CD14-positive monocyte (primary cell): ENCODE measurements at regions not wholly inside any gene's neighbourhood (a gene's known extent, or its start where the extent isn't known, plus 50 kb on each side); places are given as distances from the start of the nearest gene placed in this dataset.

Experiments used
- DNase-seq, 3 donors: peaks; one replicate each; pipeline ENCODE4 v3.0.0-alpha.2; 2011 to 2022
- H2AFZ ChIP-seq: 2 replicates; pipeline ENCODE4 v1.6.0; 2012; ENCODE audit warnings: mild to moderate bottlenecking, low read depth, low read length, inconsistent platforms; ENCODE audit not compliant: insufficient read depth, poor library complexity, severe bottlenecking
- H3K27ac ChIP-seq, 2 donors: 1 replicate in 1 of 2; 2 replicates in 1 of 2; pipeline ENCODE4 v1.5.1; 2012 to 2013; ENCODE audit warnings: low read length in 2 of 2, control low read depth in 1 of 2, inconsistent platforms in 1 of 2, low read depth in 1 of 2, mild to moderate bottlenecking in 1 of 2
- H3K27me3 ChIP-seq, 2 donors: one replicate each; pipeline versions ENCODE4 v1.6.0 to v1.6.1; 2011 to 2013; ENCODE audit warnings: low read length in 2 of 2; ENCODE audit not compliant: control insufficient read depth in 2 of 2, insufficient read depth in 2 of 2
- H3K36me3 ChIP-seq, 2 donors: replicated peaks in 1 of 2; 1 replicate in 1 of 2; 2 replicates in 1 of 2; pipeline versions ENCODE4 v1.5.1 to v1.6.1; 2012 to 2013; ENCODE audit warnings: low read length in 2 of 2, control low read depth in 1 of 2, inconsistent platforms in 1 of 2, mild to moderate bottlenecking in 1 of 2; ENCODE audit not compliant: insufficient read depth in 2 of 2, control insufficient read depth in 1 of 2
- H3K4me1 ChIP-seq, 2 donors: 1 replicate in 1 of 2; 2 replicates in 1 of 2; pipeline versions ENCODE4 v1.5.1 to v1.6.1; 2012 to 2013; ENCODE audit warnings: low read length in 2 of 2, control low read depth in 1 of 2, inconsistent platforms in 1 of 2, mild to moderate bottlenecking in 1 of 2, moderate library complexity in 1 of 2; ENCODE audit not compliant: insufficient read depth in 2 of 2, control insufficient read depth in 1 of 2
- H3K4me2 ChIP-seq: replicated peaks from 2 replicates; pipeline ENCODE3; 2012; ENCODE audit warnings: low read length, moderate library complexity, mild to moderate bottlenecking; ENCODE audit not compliant: poor library complexity, severe bottlenecking; ENCODE audit errors: extremely low read depth
- H3K4me3 ChIP-seq, 3 experiments: fragments of 200-600 bp in 1 of 3; sonication (generic) in 1 of 3; replicated peaks in 1 of 3; 1 replicate in 2 of 3; 2 replicates in 1 of 3; pipeline ENCODE4 v1.5.1; 2011 to 2013; ENCODE audit warnings: low read length in 3 of 3, mild to moderate bottlenecking in 3 of 3, control low read depth in 2 of 3, low read depth in 2 of 3, inconsistent platforms in 1 of 3, moderate library complexity in 1 of 3
- H3K79me2 ChIP-seq: 2 replicates; pipeline ENCODE4 v1.6.0; 2012; ENCODE audit warnings: mild to moderate bottlenecking, control low read depth, inconsistent platforms, low read length, moderate library complexity; ENCODE audit not compliant: insufficient read depth
- H3K9ac ChIP-seq: 2 replicates; pipeline ENCODE4 v1.6.0; 2017; ENCODE audit warnings: low read length, mild to moderate bottlenecking; ENCODE audit not compliant: insufficient read depth, poor library complexity, severe bottlenecking
- H3K9me3 ChIP-seq, 2 donors: replicated peaks in 1 of 2; 1 replicate in 1 of 2; 2 replicates in 1 of 2; pipeline versions ENCODE4 v1.5.1 to v1.6.1; 2012 to 2013; ENCODE audit warnings: low read length in 2 of 2, control low read depth in 1 of 2; ENCODE audit not compliant: control insufficient read depth in 1 of 2, insufficient read depth in 1 of 2
- H4K20me1 ChIP-seq: 2 replicates; pipeline ENCODE4 v1.6.0; 2012; ENCODE audit warnings: mild to moderate bottlenecking, low read length, control low read depth, moderate library complexity; ENCODE audit not compliant: insufficient read depth
- H3K27ac Mint-ChIP-seq, 7 donors: one replicate each; pipeline ENCODE4 v1.8.0; 2020; ENCODE audit warnings: mild to moderate bottlenecking in 7 of 7, mixed read lengths in 7 of 7, moderate library complexity in 6 of 7, inconsistent platforms in 2 of 7
- H3K27me3 Mint-ChIP-seq, 3 donors: one replicate each; pipeline ENCODE4 v1.8.0; 2021 to 2022; ENCODE audit warnings: low read depth in 3 of 3, mild to moderate bottlenecking in 3 of 3, mixed read lengths in 3 of 3, moderate library complexity in 3 of 3, inconsistent platforms in 1 of 3
- H3K36me3 Mint-ChIP-seq, 2 donors: one replicate each; pipeline ENCODE4 v1.8.0; 2020; ENCODE audit warnings: mixed read lengths in 2 of 2, inconsistent platforms in 1 of 2, mild to moderate bottlenecking in 1 of 2
- H3K4me1 Mint-ChIP-seq: one replicate; pipeline ENCODE4 v1.8.0; 2020; ENCODE audit warnings: mild to moderate bottlenecking, mixed read lengths
- H3K4me3 Mint-ChIP-seq, 2 donors: one replicate each; pipeline ENCODE4 v1.8.0; 2020; ENCODE audit warnings: mild to moderate bottlenecking in 2 of 2, mixed read lengths in 2 of 2, moderate library complexity in 1 of 2
- H3K9me3 Mint-ChIP-seq, 7 donors: one replicate each; pipeline ENCODE4 v1.8.0; 2020 to 2022; ENCODE audit warnings: mixed read lengths in 7 of 7, mild to moderate bottlenecking in 6 of 7, moderate library complexity in 6 of 7, inconsistent platforms in 2 of 7
- WGBS: methylation state at CpG from one replicate; pipeline ENCODE4 v1.1.5; 2013; ENCODE audit warnings: missing lambda C conversion rate; ENCODE audit not compliant: insufficient coverage; 5-methylcytosine and 5-hydroxymethylcytosine counted together
- intact Hi-C, 2 donors: fragments of 100-400 bp; cut with micrococcal nuclease; formaldehyde crosslinking; loops; one replicate each; pipeline versions ENCODE4 v1.15.0 to v1.15.1; 2023
- TF ChIP-seq, protein P1 (sequence below): fragments of 200-600 bp; IDR thresholded peaks from one replicate; pipeline ENCODE4 v1.8.0; 2022; ENCODE audit warnings: antibody characterized with exemption, mild to moderate bottlenecking

DNA sequence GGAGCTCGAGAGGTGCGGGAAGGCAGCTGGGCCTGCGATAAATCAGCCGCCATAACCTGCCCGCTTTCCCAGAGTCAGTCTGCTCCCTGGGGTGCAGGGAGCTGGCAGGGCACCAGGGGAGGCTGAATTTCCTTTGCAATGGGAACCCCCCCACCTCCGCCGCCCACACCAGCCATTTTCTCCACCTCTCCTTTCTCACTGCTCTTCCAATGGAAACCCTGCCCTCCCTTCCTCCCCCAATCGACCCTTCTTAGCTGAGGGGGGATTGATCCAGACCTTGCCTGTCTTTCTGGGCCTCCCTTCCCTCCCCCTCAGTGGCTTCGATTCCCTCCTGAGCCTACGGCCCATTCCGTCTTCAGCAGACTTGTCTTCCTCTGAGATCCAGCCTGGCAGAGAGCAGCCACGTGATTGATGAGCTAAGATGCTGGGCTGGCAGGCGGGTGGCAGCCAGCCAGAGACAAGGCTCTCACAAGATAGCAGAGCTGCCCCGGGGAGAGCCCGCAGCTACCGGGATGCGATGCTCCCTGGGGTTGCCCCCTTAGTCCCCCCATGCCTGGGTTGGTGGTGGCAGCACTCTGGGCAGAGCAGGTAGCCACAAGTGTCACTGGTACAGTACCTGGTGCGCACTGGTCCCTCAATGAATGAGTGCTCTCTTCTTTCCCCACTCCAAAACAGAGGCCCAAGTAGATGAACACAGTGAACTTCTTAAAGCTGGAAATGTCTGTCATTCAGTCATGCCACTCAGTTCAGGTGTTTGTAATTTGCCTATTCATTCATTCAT is 53.7 kb upstream of the FABP6 start:
- Mint-ChIP-seq H3K4me1 (no peaks in the 10 kb centered on the region), H3K27ac (no peak overlapping the region), H3K9me3 (no peaks in the 10 kb centered on the region), H3K27me3 (peaks cover 0 to 4% (median 3%) of the 10 kb centered on the region in 3 donors), H3K4me3 (no peak overlapping the region), H3K36me3 (no peaks in the 10 kb centered on the region)
- Histone ChIP-seq H3K9ac (no peak overlapping the region), H3K4me1 (no peaks in the 10 kb centered on the region), H3K79me2 (no peaks in the 10 kb centered on the region), H3K36me3 (no peaks in the 10 kb centered on the region), H4K20me1 (no peaks in the 10 kb centered on the region), H2AFZ (no peak overlapping the region), H3K4me3 (no peak overlapping the region), H3K9me3 (no peaks in the 10 kb centered on the region), H3K27ac (no peak overlapping the region), H3K27me3 (no peaks in the 10 kb centered on the region), H3K4me2 (no peak overlapping the region)
- WGBS = 88% methylated on average over 16 of the region's 18 CpGs
- TF ChIP-seq, protein P1, sequence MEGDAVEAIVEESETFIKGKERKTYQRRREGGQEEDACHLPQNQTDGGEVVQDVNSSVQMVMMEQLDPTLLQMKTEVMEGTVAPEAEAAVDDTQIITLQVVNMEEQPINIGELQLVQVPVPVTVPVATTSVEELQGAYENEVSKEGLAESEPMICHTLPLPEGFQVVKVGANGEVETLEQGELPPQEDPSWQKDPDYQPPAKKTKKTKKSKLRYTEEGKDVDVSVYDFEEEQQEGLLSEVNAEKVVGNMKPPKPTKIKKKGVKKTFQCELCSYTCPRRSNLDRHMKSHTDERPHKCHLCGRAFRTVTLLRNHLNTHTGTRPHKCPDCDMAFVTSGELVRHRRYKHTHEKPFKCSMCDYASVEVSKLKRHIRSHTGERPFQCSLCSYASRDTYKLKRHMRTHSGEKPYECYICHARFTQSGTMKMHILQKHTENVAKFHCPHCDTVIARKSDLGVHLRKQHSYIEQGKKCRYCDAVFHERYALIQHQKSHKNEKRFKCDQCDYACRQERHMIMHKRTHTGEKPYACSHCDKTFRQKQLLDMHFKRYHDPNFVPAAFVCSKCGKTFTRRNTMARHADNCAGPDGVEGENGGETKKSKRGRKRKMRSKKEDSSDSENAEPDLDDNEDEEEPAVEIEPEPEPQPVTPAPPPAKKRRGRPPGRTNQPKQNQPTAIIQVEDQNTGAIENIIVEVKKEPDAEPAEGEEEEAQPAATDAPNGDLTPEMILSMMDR = no peak
- no peak for DNase-seq
- intact Hi-C loops = no loop called here

DNA sequence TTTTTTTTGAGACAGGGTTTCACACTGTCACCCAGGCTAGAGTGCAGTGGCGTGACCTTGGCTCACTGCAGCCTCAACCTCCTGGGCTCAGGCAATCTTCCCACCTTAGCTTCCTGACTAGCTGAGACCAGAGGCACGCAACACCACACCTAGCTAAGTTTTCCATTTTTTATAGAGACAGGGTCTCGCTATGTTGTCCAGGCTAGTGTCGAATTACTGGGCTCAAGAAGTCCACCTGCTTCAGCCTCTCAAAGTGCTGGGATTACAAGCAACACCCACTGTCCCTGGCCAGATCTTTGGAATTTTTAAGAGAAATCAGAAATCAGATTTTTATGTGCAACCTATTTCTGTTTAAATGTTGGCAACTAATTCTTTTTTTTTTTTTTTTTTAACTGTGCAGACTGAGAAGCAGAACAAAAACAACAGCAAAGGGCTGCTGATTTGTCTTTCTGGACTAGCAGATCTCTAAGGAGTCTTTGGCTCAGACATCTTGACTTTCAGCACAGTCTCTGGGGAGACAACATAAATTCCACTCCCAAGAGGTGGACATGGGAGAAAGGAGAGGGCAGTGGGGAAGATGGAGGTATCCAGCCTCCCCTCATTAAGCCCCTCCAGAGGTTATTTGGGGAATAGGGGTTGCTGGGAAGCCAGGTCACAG is 54.4 kb upstream of the FABP6 start:
- H3K9ac ChIP-seq = no peak overlapping the region
- no peaks in the 10 kb centered on the region for H3K9me3 ChIP-seq
- H3K4me3 ChIP-seq = no peak overlapping the region
- TF ChIP-seq, protein P1 = no peak
- H3K27ac ChIP-seq = no peak overlapping the region
- no peaks in the 10 kb centered on the region for H3K27me3 ChIP-seq
- peaks cover 0 to 6% (median 3%) of the 10 kb centered on the region in 3 donors for H3K27me3 Mint-ChIP-seq
- no peaks in the 10 kb centered on the region for H3K9me3 Mint-ChIP-seq
- WGBS = 100% methylated on average over 2 of the region's 4 CpGs
- no peak for DNase-seq
- no peaks in the 10 kb centered on the region for H3K4me1 Mint-ChIP-seq
- H3K4me1 ChIP-seq = no peaks in the 10 kb centered on the region
- H3K36me3 ChIP-seq = no peaks in the 10 kb centered on the region
- H2AFZ ChIP-seq = no peak overlapping the region
- no peak overlapping the region for H3K4me2 ChIP-seq
- no peaks in the 10 kb centered on the region for H3K79me2 ChIP-seq
- H3K4me3 Mint-ChIP-seq = no peak overlapping the region
- H3K36me3 Mint-ChIP-seq = no peaks in the 10 kb centered on the region
- intact Hi-C loops = no loop called here
- H4K20me1 ChIP-seq = no peaks in the 10 kb centered on the region
- no peak overlapping the region for H3K27ac Mint-ChIP-seq
